ENCODE measurements at regions not wholly inside any gene's neighbourhood (a gene's known extent, or its start where the extent isn't known, plus 50 kb on each side); places are given as distances from the start of the nearest gene placed in this dataset.
"Not testable (repeated sequence)": the region's sequence is repeated elsewhere in the genome, so short reads cannot be mapped to it uniquely, and the experiment has no call there.

DNA sequence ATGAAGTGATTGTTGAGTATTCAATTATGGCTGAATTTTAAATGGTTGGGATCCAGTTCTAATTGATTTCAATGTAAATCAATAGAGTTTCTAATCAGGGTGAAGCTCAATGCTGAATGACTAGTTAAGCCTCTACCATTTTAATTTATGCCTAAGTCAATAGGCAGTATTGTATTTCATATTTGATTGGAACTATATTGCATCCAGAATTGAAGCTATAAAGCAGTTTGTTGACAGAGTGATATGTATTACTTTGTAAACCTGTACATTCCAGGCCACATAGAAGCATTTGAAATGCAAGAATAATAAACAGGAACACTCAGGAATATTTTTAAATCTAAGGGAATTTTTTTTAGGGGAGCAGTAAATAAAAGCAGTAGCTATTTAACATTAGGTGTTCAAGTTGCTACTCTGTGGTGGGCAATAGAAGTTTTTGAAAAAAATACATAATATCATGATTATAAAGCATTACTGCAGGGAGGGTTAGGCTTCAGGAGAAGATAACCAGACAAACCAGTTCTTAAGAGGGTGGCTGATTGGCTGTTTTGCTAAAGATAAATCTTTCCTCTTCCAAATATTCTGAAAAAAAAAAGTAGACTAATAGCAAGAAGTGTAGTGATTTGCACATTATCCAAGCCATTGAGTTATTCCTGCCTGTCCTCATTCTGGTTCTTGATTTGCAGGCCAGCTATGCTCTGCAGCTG is 492.0 kb upstream of the MEF2C start:
- no peak for DNase-seq

DNA sequence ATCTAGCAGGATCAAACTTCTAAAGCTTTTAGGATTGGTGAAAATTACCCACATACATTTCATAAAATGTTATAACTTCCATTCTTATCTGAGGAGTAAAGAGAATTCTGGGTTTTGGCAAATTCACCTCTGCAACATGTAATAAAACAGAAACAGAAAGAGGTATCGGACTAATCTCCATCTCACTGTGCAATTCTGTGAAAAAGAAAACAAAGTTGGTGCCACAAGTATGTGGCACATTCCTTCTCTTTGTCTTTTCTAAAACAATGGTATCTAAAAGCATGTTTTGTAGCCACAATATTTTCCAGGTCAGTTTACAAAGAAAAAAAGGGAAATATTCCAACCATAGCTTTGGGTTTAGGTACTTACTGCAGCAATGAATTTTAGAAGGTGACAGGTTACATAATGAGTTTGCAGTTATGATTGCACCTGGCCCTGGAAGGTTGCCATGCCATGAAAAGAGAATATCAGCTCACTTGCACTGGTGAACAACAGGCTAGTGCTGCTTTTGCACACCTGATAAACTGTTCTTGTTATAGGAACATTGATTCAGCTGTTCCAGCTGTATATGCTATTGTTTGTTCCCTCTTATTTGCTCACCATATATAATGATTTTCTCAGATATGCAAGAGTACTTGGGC is 491.3 kb upstream of the MEF2C start:
- DNase-seq = no peak

DNA sequence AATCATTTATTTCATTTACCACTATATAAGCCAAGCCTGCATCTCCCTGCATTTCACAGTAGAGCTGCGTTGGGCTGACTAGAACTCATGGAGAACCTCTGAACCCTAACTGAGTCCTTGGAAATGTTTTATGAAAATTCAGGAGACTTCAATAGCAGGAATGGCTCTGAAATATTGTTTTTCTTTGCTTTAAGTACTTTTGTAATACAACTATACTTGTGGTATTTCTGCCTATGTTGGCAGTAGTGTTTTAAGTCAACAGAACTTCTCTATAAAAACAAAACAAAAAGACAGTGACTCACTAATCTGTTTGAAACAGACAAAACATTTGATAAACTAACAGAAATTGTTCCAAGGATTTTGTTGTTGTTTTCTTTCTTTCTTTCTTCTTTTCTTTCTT is 489.2 kb upstream of the MEF2C start:
- DNase-seq = no peak

DNA sequence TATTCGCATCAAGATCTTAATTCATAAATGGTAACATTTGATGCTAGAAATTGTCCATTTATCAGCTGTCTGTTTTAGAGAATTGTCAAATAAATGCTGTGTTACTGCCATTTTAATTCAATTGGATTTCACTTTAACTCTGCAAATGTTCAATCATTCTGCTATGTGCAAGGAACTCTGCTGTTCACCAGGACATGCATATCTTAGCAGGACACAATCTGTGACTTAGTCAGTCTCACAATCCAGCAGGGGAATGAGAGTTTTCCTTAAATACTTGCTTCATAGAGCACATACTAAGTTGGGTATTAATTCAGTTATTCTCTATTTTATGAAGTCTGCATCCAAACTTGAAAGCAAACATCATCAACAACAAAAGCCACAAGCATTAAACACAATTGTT is 488.7 kb upstream of the MEF2C start:
- DNase-seq = no peak

DNA sequence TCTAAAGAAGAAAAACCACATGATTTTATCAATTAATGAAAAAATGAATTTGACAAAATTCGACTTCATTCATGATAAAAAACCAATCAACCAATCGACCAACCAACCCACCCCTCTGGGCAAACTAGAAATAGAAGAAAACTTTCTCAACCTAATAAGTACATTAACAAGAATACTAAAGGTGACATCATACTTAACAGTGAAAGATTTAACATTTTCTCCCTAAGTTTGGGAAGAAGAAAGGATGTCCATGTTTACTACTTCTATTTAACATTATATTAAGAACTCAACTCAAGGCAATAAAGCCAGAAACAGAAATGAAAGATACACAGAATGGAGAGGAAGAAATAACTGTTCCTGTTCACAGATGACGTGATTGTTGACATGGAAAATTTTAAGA is 476.1 kb upstream of the MEF2C start:
- no peak for DNase-seq

DNA sequence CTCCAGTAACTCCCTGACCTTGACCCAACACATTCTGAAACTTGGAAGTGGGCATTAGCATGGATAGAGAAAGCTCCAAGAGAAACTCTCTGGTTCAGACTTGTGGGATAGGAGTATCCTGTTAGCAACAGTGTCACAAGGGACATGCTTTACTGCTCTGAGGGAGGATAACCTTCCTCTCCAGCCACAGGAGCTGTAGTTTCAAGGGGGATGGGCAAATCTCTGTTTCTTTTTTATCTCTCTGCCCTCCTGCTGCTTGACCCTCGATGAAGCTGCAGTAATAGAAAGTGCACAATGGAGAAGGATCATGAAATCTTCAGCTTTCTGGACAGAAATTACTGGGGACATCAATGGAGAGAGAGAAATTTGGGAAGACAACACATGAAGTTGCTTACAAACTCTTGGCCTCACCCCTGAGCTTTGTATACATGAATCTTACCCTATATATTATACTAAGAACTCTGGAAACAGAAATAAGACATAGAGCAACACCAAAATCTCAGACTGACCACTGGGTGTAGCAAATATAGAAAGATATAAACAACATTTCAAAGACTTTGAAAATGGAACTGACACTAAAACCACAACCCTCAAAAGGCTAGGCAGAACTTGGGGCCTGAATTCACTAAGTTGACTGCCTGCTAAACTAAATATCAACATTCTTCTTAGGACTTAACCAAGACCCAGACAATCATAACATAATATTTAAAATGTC is 471.0 kb upstream of the MEF2C start:
- DNase-seq = no peak

DNA sequence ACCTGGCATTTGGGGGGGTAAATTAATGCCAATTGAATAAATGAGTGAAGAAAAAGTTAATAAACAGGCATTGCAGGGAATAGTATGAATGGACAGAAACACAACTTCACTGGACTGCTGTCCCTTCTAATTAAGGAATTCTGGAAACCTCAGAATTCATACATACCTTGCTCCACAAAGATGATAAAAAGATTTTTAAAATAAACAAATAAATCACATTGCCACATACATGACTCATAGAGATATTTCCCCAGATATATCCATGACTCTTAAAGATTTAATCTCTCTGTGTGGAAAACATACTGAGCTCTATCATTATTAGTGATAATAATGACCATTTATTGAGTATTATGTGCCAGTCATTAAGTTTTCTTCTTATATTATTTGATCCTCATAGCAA is 469.0 kb upstream of the MEF2C start:
- DNase-seq = no peak

DNA sequence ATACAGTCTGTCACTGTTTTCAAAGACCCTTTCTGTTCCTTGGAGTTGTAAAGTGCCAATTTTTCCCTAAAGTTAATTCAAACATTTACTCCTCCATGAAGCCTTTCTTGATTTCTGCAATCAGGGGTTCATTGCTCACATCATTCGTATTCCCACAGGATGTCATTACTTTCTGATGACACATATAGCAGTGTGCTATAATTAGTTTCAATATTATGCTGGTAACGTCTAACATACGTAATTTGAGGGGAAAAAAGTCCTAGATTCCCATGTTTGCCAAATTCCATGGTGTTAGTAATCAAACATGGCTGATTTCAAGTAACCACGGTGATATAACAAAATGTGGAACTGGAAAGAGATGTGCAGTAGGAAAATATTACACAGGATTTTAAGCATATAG is 468.2 kb upstream of the MEF2C start:
- DNase-seq = no peak

DNA sequence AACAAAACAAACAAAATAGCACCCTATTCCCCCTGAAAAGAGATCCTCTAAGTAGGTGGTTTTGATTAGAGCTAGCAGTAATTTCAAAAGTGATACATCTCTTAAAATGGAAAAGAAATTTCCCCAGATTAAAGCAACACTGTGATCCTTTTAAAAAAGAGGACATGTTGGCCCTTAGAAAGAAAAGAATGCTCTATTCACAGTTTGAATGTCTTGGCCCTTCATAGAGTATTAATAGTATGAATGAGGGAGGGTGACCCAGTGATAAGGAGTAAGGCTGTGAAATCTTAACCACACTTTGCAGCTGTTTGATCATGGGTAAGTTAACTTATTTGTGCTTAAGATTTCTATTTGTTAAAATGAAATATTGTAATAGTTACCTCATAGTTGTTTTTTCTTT is 467.7 kb upstream of the MEF2C start:
- DNase-seq = no peak

DNA sequence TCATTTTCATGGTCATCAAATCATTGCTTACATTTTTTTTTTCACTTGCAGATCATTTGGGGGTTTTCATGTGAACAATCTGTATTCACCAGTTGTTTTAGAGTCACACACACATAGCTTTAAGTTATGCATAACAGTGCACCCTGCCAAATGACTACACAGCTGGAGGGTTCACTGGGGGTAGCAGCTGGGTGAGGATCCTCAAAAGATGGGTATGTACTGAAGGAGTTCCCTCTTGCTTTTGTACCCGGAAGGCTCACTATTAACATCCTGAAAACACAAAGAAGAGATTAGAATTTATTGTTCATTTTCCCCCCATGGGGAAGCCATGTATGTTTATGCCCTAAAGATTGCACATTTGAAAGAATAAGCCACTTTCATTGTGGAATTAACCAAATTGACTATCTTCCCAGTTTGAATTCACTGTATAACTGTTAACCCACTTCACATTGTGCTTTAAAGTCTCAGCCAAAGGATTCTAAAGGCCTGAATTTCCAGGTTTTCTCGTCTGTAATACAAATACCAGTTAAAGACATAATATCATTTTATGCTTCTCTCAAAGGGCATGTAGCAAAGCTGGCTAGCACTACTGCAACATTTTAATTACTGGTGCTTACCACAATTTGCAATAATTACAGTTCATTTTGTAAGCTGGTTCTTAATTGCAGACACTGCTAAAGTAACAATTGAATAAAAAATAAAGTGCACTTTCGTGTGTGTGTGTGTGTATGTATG is 466.4 kb upstream of the MEF2C start:
- no peak for DNase-seq

DNA sequence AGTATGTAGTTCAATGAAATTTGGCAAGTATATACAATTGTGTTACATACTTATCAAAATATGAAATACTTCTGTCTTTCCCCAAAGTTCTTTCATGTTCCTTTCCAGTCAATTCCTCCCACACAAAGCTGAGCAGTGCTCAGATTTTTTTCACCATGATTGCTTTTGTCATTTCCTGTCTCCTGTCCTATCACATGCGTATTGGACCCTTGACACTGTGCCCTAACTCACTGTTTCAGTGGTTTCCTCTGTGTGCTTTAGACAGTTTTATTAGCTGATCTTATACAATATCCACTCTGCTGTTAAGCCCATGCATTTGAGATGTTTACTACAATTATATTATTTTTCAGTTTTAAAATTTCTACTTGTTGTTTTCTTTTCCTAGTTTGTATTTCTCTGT is 463.6 kb upstream of the MEF2C start:
- DNase-seq = no peak

DNA sequence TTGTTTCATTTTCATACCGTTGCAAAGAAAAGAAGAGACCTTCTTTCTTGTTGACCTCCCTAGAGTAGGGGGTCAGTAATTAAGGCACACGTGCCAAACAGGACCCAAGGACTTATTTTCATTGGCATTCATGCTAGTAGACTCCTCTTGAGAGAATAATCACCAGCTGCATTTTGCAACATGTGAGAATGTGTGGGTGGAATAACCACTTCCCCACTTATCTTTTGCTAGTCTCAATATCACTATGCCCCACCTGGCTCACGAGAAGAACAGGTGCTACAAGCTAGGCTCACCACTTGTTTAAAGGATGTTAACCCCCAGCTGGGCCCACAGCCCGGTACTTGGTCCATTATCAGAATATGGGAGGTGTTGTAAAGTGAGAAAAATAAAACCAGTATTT is 460.7 kb upstream of the MEF2C start:
- no peak for DNase-seq

DNA sequence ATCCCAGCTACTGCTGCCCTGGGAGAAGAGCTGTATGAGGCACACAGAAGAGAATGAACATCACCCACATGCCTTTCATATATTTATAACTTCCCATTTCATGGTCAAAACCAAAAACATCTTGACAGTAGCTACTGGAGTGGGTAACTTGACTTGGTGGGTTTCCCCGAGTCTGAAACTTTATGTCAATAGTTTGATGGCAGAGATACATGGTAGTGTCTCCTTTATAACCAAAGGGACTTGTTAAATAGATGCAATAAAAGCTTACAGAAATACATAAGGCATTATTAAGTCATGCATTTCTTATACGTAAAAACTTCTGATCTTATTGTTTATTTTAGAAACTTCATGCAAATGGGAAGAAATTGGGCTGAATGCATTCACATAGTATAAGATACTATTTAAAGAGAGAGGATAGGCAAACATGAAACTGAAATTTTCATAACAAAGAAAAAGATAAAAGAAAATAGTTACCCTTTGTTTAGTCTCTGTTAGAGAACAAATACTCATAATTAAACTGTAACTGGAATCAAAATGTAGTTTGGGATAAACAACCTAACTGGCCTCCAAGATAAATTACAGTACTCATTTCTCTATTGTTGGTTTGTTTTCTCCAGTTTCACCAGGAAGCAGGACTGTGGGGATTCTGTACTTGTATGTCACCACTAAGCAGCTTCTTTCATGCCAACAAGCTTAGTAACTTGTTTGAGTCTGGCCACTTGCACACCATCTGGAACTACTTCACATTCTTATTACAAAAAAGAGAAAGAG is 459.3 kb upstream of the MEF2C start:
- DNase-seq = no peak

DNA sequence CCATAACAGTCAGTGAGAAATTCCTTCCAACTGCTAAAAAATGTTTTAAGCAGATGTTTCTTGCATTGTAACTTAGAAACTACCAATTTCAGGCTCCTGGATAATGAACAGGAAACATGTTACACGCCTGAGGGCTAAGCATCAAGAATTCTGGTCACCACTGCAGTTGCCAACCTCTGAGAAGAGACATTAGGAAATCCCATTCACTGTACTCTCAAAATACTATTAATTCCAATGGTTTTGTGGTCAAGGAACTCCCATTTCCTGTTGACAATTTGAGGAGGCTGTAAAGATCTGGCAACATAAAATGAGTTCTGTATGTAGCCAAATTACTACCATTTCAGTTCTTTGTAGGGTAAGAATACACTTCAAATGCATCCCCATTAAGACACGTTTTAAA is 456.0 kb upstream of the MEF2C start:
- no peak for DNase-seq

DNA sequence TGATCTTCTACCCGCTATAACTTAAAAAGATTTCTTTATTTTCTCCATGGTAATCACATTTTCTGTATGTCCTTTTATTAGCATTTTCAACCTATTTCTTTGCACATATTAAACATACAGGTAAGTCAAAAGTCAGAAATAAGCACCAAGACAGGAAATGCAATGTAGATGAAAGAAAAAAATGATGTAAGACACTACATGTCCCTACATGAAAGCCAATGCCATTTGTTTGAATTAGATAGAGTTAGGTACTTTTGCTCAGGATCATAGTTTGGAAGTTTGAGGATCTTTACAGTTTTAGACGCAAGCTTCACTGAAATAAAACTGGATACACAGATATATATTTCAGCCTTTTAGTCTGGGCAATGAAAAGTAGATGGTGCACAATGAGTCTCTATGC is 453.1 kb upstream of the MEF2C start:
- DNase-seq = no peak

DNA sequence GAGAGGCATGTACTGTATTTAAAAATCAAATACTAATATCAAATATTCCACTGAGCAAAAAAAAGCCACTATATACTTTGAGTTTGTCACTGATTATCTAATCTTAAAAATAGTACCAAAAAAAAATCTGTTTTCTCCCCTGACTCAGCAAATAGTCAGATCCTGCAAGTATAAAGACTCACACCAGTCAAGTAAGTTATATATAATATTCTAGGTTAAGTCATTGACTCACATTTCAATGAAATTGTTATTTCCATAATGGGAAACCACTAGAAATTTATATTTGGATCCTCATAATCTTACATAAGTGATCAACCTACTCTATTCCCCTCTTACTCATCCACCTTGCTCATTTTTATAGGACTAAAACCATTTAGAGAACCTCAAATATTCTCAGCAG is 447.2 kb upstream of the MEF2C start:
- DNase-seq = no peak

DNA sequence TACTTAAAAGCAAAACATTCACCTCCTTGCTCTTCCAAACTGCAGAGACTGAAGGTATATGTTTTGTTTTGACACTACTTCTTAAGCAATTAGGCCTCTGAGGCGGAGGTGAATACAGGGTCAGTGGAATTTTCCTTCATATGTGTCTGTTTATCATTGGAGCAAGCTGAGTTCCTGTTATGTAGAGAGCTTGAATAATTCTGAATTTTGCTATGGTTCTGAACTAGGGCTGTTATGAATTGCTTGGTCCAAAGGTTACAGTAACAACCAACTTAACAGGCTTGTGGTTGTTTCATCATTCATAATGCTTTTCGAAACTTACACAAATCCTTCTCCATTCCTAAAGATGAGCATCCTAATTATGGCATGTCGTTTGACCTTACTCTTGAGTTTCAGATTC is 444.6 kb upstream of the MEF2C start:
- no peak for DNase-seq

DNA sequence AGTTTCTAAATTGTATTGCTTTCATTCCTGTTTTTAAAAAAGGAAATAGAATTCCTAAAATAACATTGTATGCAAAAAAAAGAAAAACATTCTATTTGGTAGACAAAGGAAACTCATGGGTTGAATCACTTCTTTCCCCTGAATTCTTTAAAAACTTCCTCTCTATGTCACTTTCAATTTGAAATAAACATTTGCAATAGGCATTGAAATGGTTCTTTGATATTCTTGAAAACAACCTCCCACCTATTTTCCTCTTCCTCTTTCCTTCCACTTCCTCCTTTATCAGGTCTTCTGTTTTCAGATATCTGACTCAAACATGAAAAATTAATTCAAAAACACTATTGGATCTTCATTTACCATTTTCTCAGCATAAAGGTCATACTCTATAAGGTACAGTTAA is 442.0 kb upstream of the MEF2C start:
- DNase-seq = no peak

DNA sequence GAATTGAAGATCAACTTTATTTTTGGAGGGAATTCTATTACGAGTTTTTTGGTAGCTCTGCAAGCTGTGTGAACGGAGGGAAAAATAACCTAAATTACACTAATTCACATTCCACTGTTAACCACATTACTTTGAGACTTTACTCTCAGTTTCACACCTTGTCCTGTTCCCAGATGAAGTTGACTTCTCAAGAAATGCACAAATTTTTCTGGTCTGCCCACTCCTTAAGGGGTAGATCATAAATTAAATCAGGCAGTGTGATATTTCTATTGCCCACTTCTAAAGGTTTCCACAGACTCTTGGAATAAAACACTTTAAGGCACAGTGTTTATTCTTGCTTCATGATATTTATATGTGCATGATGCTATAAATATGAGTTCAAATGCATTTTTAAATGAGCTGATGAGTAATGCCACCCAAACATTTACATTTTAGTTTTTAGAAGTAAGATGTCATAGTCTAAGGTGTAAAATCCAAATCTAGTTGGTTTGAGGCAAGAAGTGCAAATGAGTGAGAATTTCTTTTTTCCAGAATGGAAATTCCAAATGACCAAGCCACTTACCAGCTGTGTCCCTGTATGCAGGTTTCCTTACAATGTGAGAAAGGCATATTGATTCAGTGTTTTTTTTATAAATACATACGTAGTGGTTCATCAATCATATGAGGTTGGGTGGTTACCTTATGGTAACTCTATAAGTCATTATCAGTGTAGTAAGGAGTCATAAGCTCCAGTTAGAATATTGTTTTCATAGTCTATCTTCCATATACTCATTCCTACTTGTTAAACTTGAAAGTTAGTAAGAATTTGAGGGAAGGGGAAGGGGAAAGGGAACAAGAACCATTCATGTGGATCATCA is 437.7 kb upstream of the MEF2C start:
- no peak for DNase-seq

DNA sequence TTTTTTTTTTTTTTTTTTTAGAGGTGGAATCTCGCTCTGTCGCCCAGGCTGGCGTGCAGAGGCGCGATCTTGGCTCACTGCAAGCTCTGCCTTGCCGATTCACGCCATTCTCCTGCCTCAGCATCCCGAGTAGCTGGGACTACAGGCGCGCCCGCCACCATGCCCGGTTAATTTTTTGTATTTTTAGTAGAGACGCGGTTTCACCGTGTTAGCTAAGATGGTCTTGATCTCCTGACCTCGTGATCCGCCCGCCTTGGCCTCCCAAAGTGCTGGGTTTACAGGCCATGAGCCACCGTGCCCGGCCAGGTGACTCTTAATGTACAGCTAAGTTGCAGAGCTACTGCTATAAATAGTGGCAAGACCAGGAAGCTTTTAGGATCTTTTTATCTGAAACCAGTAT is 434.9 kb upstream of the MEF2C start:
- DNase-seq = not testable (repeated sequence)

DNA sequence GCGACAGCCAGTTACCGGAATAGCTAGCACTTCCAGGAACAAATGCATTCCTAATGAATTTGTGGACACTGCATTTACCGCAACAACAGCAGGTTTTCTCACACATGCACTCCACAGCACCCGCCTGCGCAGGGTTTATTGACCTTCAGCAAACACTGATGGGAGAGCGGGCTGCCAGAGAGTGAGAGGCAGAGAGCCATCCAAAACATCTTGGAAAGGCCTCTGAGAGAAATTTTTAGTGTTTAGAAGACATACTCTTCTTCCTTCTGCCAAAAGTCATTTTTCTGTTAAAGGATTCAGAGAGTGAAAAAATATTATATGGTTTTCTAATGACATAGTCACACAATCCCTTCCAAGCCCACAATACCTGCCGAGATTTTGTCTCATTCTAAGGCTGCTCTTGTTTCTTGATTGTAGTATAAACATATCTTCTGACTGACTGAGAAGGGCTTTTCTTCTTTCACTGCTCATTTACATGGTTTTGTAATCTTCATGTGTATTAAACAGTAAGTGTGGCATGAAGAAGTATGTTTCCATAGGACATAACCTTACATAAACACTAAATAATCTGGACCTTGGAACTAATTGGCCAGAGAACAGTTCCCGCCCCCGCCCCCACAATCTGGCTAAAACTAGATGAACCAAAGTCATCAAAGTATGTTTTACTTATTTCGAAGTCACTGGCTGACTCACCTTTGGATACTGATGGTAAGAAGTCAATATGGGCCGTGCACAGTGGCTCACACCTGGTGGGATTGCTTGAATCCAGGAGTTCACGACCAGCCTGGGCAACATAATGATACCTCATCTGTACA is 432.5 kb upstream of the MEF2C start:
- DNase-seq = no peak

All from NCI-H1048 (cell line).